ENCODE measurements at regions not wholly inside any gene's neighbourhood (a gene's known extent, or its start where the extent isn't known, plus 50 kb on each side); places are given as distances from the start of the nearest gene placed in this dataset.

- TF ChIP-seq, protein P1, sequence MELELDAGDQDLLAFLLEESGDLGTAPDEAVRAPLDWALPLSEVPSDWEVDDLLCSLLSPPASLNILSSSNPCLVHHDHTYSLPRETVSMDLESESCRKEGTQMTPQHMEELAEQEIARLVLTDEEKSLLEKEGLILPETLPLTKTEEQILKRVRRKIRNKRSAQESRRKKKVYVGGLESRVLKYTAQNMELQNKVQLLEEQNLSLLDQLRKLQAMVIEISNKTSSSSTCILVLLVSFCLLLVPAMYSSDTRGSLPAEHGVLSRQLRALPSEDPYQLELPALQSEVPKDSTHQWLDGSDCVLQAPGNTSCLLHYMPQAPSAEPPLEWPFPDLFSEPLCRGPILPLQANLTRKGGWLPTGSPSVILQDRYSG (CRISPR knock-in tag; IDR thresholded peaks at IDR 0.05) = no peak
- TF ChIP-seq, protein P2, sequence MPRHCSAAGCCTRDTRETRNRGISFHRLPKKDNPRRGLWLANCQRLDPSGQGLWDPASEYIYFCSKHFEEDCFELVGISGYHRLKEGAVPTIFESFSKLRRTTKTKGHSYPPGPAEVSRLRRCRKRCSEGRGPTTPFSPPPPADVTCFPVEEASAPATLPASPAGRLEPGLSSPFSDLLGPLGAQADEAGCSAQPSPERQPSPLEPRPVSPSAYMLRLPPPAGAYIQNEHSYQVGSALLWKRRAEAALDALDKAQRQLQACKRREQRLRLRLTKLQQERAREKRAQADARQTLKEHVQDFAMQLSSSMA (CRISPR knock-in tag; IDR thresholded peaks at IDR 0.05) = no peak
- no peak for TF ChIP-seq ZNF331 (CRISPR knock-in tag; IDR thresholded peaks at IDR 0.05)
- no peak for TF ChIP-seq ZNF660 (CRISPR knock-in tag; IDR thresholded peaks at IDR 0.05; ENCODE audit: borderline replicate concordance, low read depth)
- no peak for TF ChIP-seq SMAD1 (CRISPR knock-in tag; IDR thresholded peaks at IDR 0.05; ENCODE audit: borderline replicate concordance, low read depth)
- no peak for TF ChIP-seq SIN3B (IDR thresholded peaks at IDR 0.05; ENCODE audit: low read length)
- TF ChIP-seq TCF7L2 (IDR thresholded peaks at IDR 0.05; ENCODE audit: low read depth, low read length) = no peak
- no peak for TF ChIP-seq HIVEP1 (CRISPR knock-in tag; IDR thresholded peaks at IDR 0.05)
- no peak for TF ChIP-seq ZNF10 (CRISPR knock-in tag; IDR thresholded peaks at IDR 0.05; ENCODE audit: borderline replicate concordance, low read depth)
- TF ChIP-seq TBX3 (IDR thresholded peaks at IDR 0.05; ENCODE audit: borderline replicate concordance) = no peak
- no peak for TF ChIP-seq RBM39 (IDR thresholded peaks at IDR 0.05; ENCODE audit: low read depth, low read length, poor library complexity, severe bottlenecking)
- no peak for TF ChIP-seq SALL2 (CRISPR knock-in tag; IDR thresholded peaks at IDR 0.05)
- TF ChIP-seq, protein P3, sequence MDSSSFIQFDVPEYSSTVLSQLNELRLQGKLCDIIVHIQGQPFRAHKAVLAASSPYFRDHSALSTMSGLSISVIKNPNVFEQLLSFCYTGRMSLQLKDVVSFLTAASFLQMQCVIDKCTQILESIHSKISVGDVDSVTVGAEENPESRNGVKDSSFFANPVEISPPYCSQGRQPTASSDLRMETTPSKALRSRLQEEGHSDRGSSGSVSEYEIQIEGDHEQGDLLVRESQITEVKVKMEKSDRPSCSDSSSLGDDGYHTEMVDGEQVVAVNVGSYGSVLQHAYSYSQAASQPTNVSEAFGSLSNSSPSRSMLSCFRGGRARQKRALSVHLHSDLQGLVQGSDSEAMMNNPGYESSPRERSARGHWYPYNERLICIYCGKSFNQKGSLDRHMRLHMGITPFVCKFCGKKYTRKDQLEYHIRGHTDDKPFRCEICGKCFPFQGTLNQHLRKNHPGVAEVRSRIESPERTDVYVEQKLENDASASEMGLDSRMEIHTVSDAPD (CRISPR knock-in tag; IDR thresholded peaks at IDR 0.05) = no peak
- TF ChIP-seq ZNF235 (CRISPR knock-in tag; IDR thresholded peaks at IDR 0.05; ENCODE audit: borderline replicate concordance) = no peak
These were observed 402.9 kb downstream of the PTPRU start (continued) for GRCh38 chr1:29639156-29639736.
